ENCODE measurements at regions not wholly inside any gene's neighbourhood (a gene's known extent, or its start where the extent isn't known, plus 50 kb on each side); places are given as distances from the start of the nearest gene placed in this dataset.

DNA sequence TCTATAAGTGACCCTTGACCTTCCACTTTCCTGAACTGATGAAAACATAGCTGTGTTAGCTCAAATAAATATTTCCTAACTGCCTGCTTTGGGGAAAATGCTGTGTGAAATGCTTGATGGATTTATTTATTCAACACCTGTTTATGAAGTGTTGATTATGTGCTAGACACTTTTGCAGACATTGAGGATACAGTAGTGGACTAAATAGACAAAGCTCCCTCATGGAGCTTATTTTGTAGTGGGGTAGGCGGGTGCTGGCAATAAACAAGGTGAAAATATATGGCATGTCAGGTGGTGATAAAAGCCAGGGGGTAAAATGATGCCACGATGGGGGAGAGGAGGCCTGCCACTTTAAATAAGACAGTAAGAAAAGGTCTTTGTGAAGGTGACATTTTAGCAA lies 50.2 kb upstream of the TLR3 start:
- no peak for TF ChIP-seq POLR2AphosphoS5 (IDR thresholded peaks at IDR 0.05)
- TF ChIP-seq, protein P1, sequence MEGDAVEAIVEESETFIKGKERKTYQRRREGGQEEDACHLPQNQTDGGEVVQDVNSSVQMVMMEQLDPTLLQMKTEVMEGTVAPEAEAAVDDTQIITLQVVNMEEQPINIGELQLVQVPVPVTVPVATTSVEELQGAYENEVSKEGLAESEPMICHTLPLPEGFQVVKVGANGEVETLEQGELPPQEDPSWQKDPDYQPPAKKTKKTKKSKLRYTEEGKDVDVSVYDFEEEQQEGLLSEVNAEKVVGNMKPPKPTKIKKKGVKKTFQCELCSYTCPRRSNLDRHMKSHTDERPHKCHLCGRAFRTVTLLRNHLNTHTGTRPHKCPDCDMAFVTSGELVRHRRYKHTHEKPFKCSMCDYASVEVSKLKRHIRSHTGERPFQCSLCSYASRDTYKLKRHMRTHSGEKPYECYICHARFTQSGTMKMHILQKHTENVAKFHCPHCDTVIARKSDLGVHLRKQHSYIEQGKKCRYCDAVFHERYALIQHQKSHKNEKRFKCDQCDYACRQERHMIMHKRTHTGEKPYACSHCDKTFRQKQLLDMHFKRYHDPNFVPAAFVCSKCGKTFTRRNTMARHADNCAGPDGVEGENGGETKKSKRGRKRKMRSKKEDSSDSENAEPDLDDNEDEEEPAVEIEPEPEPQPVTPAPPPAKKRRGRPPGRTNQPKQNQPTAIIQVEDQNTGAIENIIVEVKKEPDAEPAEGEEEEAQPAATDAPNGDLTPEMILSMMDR (IDR thresholded peaks at IDR 0.05) = no peak

Measured in breast epithelium (tissue), 3 donors.